DOHH2 (cell line): ENCODE measurements at regions not wholly inside any gene's neighbourhood (a gene's known extent, or its start where the extent isn't known, plus 50 kb on each side); places are given as distances from the start of the nearest gene placed in this dataset.

Experiments used
- H3F3A ChIP-seq: fragments of 200-600 bp; sonication (generic), shearing (Covaris generic); 2 replicates; pipeline ENCODE4 v1.6.0; 2016; ENCODE audit warnings: antibody characterized with exemption, mild to moderate bottlenecking; ENCODE audit not compliant: control insufficient read depth, insufficient read depth
- H3K27ac ChIP-seq: fragments of 200-600 bp; sonication (generic); 2 replicates; pipeline ENCODE4 v1.5.1; 2014; ENCODE audit warnings: low read depth, mild to moderate bottlenecking, low read length, moderate library complexity
- H3K27me3 ChIP-seq: fragments of 200-600 bp; sonication (generic); 2 replicates; pipeline ENCODE4 v1.6.1; 2014; ENCODE audit warnings: mild to moderate bottlenecking, low read length, mixed read lengths; ENCODE audit not compliant: control insufficient read depth
- H3K36me3 ChIP-seq: fragments of 200-600 bp; sonication (generic); 2 replicates; pipeline ENCODE4 v1.6.1; 2014; ENCODE audit warnings: mild to moderate bottlenecking, low read length, moderate library complexity, mixed read lengths; ENCODE audit not compliant: control insufficient read depth
- H3K4me1 ChIP-seq: fragments of 200-600 bp; sonication (generic); 2 replicates; pipeline ENCODE4 v1.6.1; 2014; ENCODE audit warnings: mild to moderate bottlenecking, low read length, mixed read lengths; ENCODE audit not compliant: control insufficient read depth
- H3K4me2 ChIP-seq: fragments of 200-600 bp; sonication (generic); 2 replicates; pipeline ENCODE4 v1.6.0; 2014; ENCODE audit warnings: mild to moderate bottlenecking, low read length, moderate library complexity
- H3K4me3 ChIP-seq: fragments of 200-600 bp; sonication (generic); 2 replicates; pipeline ENCODE4 v1.5.1; 2014; ENCODE audit warnings: mild to moderate bottlenecking, low read length, mixed read lengths
- H3K79me2 ChIP-seq: fragments of 200-600 bp; sonication (generic); 2 replicates; pipeline ENCODE4 v1.6.1; 2014; ENCODE audit warnings: mild to moderate bottlenecking, low read length, mixed read lengths; ENCODE audit not compliant: control insufficient read depth
- H3K9me2 ChIP-seq: fragments of 200-600 bp; sonication (generic); replicated peaks from 2 replicates; pipeline ENCODE4 v1.6.1; 2014; ENCODE audit warnings: mild to moderate bottlenecking, low read length, mixed read lengths; ENCODE audit not compliant: control insufficient read depth
- H3K9me3 ChIP-seq: fragments of 200-600 bp; sonication (generic); 2 replicates; pipeline ENCODE4 v1.6.1; 2014; ENCODE audit warnings: antibody characterized with exemption, low read length, mixed read lengths; ENCODE audit not compliant: control insufficient read depth, insufficient read depth
- H4K20me1 ChIP-seq: fragments of 200-600 bp; sonication (generic); 2 replicates; pipeline ENCODE4 v1.6.0; 2014; ENCODE audit warnings: low read depth, mild to moderate bottlenecking, antibody characterized with exemption, low read length, moderate library complexity; ENCODE audit not compliant: control insufficient read depth, insufficient read depth
- EZH2phosphoT487 ChIP-seq: fragments of 200-600 bp; sonication (generic); IDR thresholded peaks from 2 replicates; pipeline ENCODE4 v1.6.1; 2017; ENCODE audit warnings: borderline replicate concordance, mild to moderate bottlenecking, antibody characterized with exemption, low read length, moderate library complexity, mixed read lengths
- TF ChIP-seq, protein P1 (sequence below): fragments of 200-600 bp; sonication (generic); IDR thresholded peaks from one replicate; pipeline ENCODE4 v1.5.1; 2014; ENCODE audit warnings: antibody characterized with exemption, mild to moderate bottlenecking, low read depth, low read length; ENCODE audit not compliant: poor library complexity, severe bottlenecking

DNA sequence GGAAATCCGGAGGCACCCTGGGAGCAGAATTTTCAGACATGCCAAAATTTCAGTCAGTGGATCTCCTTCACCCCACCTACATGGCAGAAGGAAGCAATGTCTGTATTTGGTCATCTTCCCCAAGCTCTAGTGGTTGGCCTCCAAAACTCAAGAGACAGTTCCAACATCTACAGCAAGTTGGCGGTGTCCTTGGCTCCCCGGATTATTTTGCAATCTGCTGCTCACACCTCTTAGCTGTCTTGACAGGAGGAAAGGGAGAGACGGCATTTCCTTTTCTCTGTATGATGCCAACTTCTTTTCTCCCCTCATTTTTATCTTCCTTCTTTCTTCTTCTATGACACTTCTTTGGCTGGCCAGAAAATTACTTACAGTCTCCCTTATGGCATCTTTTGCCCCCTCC lies 159.9 kb downstream of the SUCLA2 start:
- Histone ChIP-seq H3K36me3 (no peaks in the 10 kb centered on the region), H4K20me1 (no peaks in the 10 kb centered on the region), H3K9me3 (no peaks in the 10 kb centered on the region), H3K9me2 (no peaks in the 10 kb centered on the region), H3K4me1 (no peaks in the 10 kb centered on the region), H3K4me2 (no peak overlapping the region), H3F3A (no peaks in the 10 kb centered on the region), H3K27me3 (no peaks in the 10 kb centered on the region), H3K27ac (no peak overlapping the region), H3K4me3 (no peak overlapping the region), H3K79me2 (no peaks in the 10 kb centered on the region)
- TF ChIP-seq, protein P1, sequence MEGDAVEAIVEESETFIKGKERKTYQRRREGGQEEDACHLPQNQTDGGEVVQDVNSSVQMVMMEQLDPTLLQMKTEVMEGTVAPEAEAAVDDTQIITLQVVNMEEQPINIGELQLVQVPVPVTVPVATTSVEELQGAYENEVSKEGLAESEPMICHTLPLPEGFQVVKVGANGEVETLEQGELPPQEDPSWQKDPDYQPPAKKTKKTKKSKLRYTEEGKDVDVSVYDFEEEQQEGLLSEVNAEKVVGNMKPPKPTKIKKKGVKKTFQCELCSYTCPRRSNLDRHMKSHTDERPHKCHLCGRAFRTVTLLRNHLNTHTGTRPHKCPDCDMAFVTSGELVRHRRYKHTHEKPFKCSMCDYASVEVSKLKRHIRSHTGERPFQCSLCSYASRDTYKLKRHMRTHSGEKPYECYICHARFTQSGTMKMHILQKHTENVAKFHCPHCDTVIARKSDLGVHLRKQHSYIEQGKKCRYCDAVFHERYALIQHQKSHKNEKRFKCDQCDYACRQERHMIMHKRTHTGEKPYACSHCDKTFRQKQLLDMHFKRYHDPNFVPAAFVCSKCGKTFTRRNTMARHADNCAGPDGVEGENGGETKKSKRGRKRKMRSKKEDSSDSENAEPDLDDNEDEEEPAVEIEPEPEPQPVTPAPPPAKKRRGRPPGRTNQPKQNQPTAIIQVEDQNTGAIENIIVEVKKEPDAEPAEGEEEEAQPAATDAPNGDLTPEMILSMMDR = no peak
- TF ChIP-seq EZH2phosphoT487 = no peak

DNA sequence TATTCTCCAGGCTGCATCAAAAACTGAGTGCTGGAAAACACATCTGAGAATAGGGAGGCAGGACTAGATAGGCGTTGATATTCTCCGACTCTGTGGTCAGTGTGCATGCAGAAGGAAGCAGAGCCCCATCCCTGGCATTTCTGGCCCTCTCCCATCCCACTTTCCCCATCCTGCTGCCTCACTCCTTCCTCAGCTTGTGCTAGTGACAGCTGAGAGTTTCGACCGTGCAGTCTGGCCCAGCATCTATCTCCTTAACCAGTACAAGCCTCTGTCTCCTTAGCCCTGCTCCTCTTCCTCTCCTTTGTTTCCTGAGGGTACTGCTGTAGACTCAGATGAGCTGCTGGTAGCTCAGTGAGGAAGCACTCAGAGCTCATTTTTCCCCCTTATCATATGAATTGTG lies 163.2 kb downstream of the SUCLA2 start:
- Histone ChIP-seq H3K36me3 (no peaks in the 10 kb centered on the region), H3F3A (no peaks in the 10 kb centered on the region), H3K9me3 (no peaks in the 10 kb centered on the region), H3K27ac (no peak overlapping the region), H3K9me2 (no peaks in the 10 kb centered on the region), H3K79me2 (no peaks in the 10 kb centered on the region), H3K27me3 (no peaks in the 10 kb centered on the region), H4K20me1 (no peaks in the 10 kb centered on the region), H3K4me3 (no peak overlapping the region), H3K4me1 (no peaks in the 10 kb centered on the region), H3K4me2 (no peak overlapping the region)
- TF ChIP-seq, protein P1 = no peak
- TF ChIP-seq EZH2phosphoT487 = no peak

DNA sequence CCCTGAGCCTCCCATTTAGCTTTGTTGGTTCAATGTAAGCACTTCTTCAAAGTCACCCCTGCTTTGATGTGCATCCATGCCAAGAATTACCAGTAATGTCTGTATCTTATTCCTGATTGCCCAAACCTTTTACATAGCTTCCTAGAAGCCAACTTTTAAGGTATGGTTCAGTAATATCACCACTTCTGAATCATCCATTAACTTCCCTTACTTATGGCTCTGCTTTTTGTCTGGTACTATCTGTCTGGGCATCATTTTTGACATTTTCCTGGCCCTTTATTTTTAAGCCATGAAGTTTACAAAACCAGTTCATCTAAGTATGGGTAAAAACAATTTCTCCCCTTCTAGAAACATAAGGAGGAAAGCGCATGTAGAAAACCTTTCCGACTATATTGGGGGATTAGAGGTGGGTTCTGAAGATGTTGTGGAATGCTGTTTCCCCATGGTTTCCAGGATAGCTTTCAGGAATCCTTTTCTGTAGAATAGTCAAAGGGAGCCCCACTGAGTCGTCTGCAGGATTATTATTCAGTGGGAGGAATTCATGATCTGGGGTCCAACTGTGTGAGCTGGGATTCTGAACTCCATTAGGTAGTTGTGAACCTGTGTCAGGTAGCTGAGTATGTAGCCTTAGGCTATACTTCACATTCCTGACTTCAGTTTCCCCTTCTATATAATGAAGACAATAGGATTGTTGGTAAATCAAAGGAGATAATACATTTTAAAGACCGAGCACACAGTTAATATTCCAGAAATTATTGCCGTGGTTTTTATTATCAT lies 163.8 kb downstream of the SUCLA2 start:
- no peaks in the 10 kb centered on the region for H4K20me1 ChIP-seq
- H3K27ac ChIP-seq = no peak overlapping the region
- H3K4me1 ChIP-seq = no peaks in the 10 kb centered on the region
- no peak overlapping the region for H3K4me3 ChIP-seq
- H3K79me2 ChIP-seq = no peaks in the 10 kb centered on the region
- no peaks in the 10 kb centered on the region for H3K9me2 ChIP-seq
- no peaks in the 10 kb centered on the region for H3K9me3 ChIP-seq
- no peaks in the 10 kb centered on the region for H3K27me3 ChIP-seq
- no peak for TF ChIP-seq EZH2phosphoT487
- TF ChIP-seq, protein P1 = no peak
- H3K4me2 ChIP-seq = no peak overlapping the region
- no peaks in the 10 kb centered on the region for H3K36me3 ChIP-seq
- H3F3A ChIP-seq = no peaks in the 10 kb centered on the region
